Endothelial cell of umbilical vein (primary cell): ENCODE measurements at regions not wholly inside any gene's neighbourhood (a gene's known extent, or its start where the extent isn't known, plus 50 kb on each side); places are given as distances from the start of the nearest gene placed in this dataset.

ENCODE experiments used
- CTCF ChIP-seq, 2 donors: IDR thresholded peaks; 1 replicate in 1 of 2; 2 replicates in 1 of 2; pipeline ENCODE4 v1.5.1; 2011; ENCODE audit warnings: low read length in 2 of 2, mild to moderate bottlenecking in 2 of 2, moderate library complexity in 2 of 2, control low read depth in 1 of 2, inconsistent platforms in 1 of 2, low read depth in 1 of 2; ENCODE audit not compliant: insufficient read depth in 1 of 2; ENCODE audit errors: extremely low read depth in 1 of 2
- EZH2 ChIP-seq: IDR thresholded peaks from 2 replicates; pipeline ENCODE4 v1.6.1; 2012; ENCODE audit warnings: borderline replicate concordance, low read depth, mild to moderate bottlenecking, moderate library complexity, low read length, inconsistent platforms; ENCODE audit not compliant: severe bottlenecking
- FOS ChIP-seq: IDR thresholded peaks from 2 replicates; pipeline ENCODE4 v1.6.1; 2011; ENCODE audit warnings: mild to moderate bottlenecking, low read length, moderate library complexity, borderline replicate concordance; ENCODE audit not compliant: insufficient read depth
- GATA2 ChIP-seq: IDR thresholded peaks from 2 replicates; pipeline ENCODE4 v1.7.0; 2011; ENCODE audit warnings: low read depth, mild to moderate bottlenecking, moderate library complexity, mixed read lengths, low read length; ENCODE audit not compliant: insufficient read length, insufficient read depth
- JUN ChIP-seq: IDR thresholded peaks from 2 replicates; pipeline ENCODE4 v1.6.1; 2011; ENCODE audit warnings: borderline replicate concordance, low read depth; ENCODE audit not compliant: insufficient read length, insufficient read depth
- MAX ChIP-seq: IDR thresholded peaks from 2 replicates; pipeline ENCODE4 v1.6.1; 2011; ENCODE audit not compliant: insufficient read depth, insufficient read length
- POLR2A ChIP-seq: IDR thresholded peaks from 2 replicates; pipeline ENCODE4 v1.6.1; 2012; ENCODE audit warnings: low read depth, mild to moderate bottlenecking, control low read depth, low read length
- POLR2AphosphoS5 ChIP-seq: IDR thresholded peaks from 2 replicates; pipeline ENCODE4 v1.6.1; 2012; ENCODE audit warnings: low read depth, mild to moderate bottlenecking, control low read depth, low read length, moderate library complexity; ENCODE audit not compliant: insufficient read depth

GRCh38 chr7:119596651-119597050 lies 676.3 kb upstream of the KCND2 start:
- TF ChIP-seq CTCF (IDR thresholded peaks at IDR 0.05; ENCODE audit: extremely low read depth in 1 of 2, insufficient read depth in 1 of 2, low read depth in 1 of 2, low read length in 2 of 2) (no peak), FOS (no peak), POLR2A (no peak), JUN (no peak), GATA2 (no peak), POLR2AphosphoS5 (no peak), MAX (no peak), EZH2 (no peak)
